IPS-11a (cell line): ENCODE measurements at regions not wholly inside any gene's neighbourhood (a gene's known extent, or its start where the extent isn't known, plus 50 kb on each side); places are given as distances from the start of the nearest gene placed in this dataset.
"Not testable (repeated sequence)": the region's sequence is repeated elsewhere in the genome, so short reads cannot be mapped to it uniquely, and the experiment has no call there.

ENCODE experiments used
- H3K4me3 ChIP-seq: one replicate; pipeline ENCODE4 v1.5.1; 2013; ENCODE audit warnings: low read depth, low read length, control low read depth

- no peak overlapping the region for H3K4me3 ChIP-seq
Measured at GRCh38 chr12:107144441-107144840, 51.1 kb upstream of the CRY1 start.

DNA sequence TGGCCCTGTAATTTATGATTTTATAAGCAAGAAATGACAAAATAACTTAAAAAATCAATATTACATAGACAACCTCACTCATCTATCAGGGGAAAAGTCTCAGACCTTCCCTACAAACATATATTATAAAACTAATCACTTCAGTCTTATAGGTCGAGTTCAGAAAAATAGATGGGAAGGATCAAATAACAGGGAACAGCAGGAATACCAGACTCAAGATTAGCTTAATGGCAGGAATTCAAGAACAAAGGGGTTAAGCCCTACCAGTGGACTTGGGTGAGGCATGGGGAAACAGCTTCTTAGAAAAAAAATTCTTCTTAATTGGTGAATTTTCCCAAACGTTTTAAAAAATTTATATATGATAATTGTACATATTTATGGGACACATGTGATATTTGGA lies 51.6 kb upstream of the CRY1 start:
- H3K4me3 ChIP-seq: no peak overlapping the region

DNA sequence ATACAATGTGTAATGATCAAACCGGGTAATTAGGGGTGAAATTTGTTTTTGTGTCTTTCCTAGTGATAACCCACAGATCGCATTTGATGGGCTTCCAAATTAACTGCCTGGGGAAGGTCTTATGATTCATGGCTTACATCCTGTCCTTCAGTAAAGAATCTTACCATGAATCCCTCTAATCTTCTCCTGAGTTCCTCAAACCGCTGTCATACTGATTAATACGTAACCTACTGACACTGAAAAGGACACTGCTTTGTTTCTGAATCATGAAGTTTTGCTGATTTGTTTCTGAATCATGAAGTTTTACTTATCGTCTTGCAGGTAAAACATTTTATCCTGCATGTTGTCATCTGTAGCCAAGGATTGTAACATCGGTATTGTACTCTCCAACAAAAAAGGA lies 52.0 kb upstream of the CRY1 start:
- H3K4me3 ChIP-seq: no peak overlapping the region

GRCh38 chr12:107148107-107148506 lies 54.8 kb upstream of the CRY1 start:
- H3K4me3 ChIP-seq: no peak overlapping the region

DNA sequence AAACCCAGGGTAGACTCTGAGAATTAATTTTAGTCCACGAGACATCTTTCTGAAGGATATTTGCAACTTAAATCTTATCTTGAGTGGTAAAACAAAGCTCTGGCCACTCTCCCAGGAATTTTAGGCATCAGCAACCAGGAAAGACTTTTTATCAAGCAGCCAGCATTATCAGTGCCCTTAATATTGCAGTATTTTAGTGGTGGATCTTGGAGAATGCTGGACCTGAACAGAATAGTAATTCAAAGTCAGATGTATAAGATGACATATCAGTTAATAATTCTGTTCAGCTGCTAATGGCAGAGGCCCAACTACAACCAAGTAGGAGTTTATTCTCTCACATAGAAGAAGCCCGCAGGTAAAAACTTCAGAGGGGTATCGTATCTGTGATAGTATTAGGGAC lies 59.0 kb upstream of the CRY1 start:
- H3K4me3 ChIP-seq: no peak overlapping the region

DNA sequence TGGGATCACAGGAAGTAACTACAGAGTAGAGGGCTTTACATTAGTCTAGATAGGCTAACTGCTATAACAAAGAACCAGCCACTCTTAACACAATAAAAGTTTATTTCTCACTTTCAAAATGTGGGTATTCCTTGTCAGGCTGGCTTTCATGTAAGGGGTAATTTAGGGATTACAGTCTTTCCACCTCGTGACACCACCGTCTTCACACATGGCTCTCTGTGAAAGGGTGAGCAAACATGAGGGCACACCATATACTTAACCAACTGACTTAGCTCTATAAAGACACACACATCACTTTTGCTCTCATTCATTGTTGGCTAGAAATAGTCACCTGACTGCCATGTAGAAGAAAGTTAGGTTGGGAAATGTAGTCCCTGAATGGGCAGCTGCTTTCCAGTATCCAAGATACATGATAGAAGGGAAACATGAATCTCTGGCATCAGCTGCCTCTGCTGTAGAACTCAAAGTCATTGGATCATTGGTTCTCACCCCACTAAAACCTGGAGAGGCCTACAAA lies 66.1 kb upstream of the CRY1 start:
- no peak overlapping the region for H3K4me3 ChIP-seq

DNA sequence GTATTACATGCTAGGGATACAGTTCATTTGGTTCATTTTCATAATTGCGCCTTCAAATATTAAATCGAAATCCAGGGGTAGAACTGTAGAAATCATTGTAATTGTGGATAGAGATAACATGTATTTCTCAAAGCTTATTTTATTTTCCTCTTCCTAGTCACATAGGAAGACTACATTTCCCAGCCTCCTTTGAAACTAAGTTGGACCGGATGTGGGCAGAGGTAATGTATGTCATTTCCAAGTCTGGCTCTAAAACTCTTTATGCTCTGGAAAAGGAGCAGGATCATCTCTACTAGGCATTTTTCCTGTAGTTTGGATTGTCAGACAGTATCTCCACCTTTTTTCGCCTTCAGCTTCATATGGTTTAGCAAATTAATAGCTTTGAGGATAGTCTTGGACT lies 70.1 kb upstream of the CRY1 start:
- no peak overlapping the region for H3K4me3 ChIP-seq

DNA sequence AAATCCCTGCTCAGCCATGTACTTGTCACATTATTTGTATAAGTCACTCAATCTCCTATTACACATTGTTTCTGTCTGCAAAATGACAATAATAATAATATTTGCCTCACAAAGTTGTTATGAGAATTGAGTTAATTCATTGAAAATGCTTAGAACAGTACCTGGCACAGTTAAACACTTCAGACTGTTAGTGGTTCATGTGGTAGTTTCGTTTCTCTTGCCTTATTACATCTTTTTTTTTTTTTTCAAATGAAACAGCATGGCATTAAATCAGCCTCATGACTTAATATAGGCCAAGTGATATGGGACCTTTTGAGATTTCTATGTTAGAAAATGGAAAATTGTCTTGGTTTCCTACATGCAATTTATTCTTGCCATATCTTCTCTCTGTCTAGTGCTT lies 71.0 kb upstream of the CRY1 start:
- H3K4me3 ChIP-seq: no peak overlapping the region

- no peak overlapping the region for H3K4me3 ChIP-seq
Measured at GRCh38 chr12:107165581-107165980, 72.2 kb upstream of the CRY1 start.

DNA sequence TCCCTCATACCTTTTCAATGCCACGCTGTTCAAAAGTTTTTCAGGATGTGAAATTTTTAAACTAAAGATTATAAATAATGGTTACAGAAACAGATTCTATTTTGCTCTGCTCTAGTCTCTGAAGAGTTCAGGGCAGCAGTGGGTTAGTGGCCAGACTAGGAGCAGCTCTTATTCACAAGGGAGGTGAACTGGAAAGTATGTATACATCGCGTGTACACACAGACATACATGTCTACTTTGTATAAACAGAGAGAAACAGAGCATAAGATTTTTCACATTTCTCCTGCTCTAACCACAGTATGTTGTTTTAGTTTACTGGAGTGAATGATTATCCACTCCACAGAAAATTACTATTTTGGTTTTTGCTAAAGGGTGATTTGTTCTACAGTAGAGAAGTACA lies 74.4 kb upstream of the CRY1 start:
- H3K4me3 ChIP-seq: no peak overlapping the region

DNA sequence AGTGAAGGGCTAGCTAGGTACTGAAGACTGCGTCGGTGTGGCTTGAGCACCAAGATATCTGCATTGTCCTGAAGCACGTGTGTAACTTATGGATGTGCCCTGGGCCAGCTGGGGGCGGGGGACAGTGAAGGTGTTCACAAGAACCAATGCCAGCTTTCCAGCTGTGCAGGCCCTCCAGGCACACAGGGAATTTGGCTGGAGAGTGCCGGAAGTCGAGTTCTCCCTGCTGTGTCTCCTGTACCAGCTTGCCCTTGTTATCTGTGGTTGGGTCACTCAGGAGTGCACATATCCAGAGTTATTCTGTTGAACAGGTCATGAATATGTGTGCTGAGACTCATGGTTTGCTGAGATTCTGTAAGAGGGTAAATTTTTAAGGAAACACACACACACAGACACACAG lies 75.9 kb upstream of the CRY1 start:
- no peak overlapping the region for H3K4me3 ChIP-seq

GRCh38 chr12:107178776-107179175 lies 85.4 kb upstream of the CRY1 start:
- no peak overlapping the region for H3K4me3 ChIP-seq

DNA sequence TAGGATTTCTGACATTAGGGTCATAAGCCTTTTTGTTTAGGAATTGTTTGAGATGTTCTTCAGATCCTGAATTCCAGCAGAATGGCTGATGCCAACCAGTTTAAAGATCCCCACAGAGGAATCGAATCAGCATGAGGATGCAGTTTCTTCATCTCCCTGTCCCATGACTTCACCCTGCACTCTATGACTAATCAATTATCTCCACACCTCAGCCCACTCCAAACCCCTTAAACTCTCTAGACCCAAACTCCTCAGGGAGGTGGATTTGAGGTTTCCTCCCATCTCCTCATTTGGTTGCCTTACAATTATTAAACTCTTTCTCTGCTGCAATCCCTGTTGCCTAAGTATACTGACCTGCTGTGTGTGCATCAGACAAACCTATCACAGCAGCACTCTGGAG lies 86.5 kb upstream of the CRY1 start:
- no peak overlapping the region for H3K4me3 ChIP-seq

DNA sequence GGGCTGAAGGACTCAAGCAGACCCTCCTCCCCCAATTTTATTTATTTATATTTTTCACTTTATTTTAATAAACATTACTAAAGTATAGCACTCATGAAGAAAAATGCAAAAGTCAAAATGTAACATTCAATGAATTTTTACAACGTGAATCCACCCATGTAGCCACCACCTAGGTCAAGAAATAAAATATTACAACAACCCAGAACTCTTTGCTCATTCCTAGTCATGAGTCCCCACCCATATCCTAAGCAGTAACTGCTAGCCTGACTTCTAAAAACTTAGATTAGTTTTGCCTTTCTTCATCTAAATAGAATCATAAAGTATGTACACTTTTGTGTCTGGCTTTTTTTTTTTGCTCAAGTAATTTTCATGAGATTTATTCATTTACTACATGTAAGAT lies 86.9 kb upstream of the CRY1 start:
- no peak overlapping the region for H3K4me3 ChIP-seq

- no peak overlapping the region for H3K4me3 ChIP-seq
Measured at GRCh38 chr12:107184359-107184930, 91.1 kb upstream of the CRY1 start.

- no peak overlapping the region for H3K4me3 ChIP-seq
Measured at GRCh38 chr12:107196681-107197080, 103.3 kb upstream of the CRY1 start.

- H3K4me3 ChIP-seq: no peak overlapping the region
Measured at GRCh38 chr12:107200394-107200793, 107.0 kb upstream of the CRY1 start.

GRCh38 chr12:107207931-107208525 lies 114.7 kb upstream of the CRY1 start:
- H3K4me3 ChIP-seq: no peak overlapping the region

DNA sequence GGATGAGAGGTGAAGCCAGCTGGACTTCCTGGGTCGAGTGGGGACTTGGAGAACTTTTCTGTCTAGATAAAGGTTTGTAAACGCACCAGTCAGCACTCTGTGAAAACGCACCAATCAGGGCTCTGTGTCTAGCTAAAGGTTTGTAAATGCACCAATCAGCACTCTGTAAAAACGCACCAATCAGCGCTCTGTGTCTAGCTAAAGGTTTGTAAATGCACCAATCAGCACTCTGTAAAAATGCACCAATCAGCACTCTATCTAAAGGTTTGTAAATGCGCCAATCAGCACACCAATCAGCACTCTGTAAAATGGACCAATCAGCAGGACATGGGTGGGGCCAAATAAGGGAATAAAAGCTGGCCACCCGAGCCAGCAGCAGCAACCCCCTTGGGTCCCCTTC lies 116.4 kb upstream of the CRY1 start:
- H3K4me3 ChIP-seq: not testable (repeated sequence)

- H3K4me3 ChIP-seq: not testable (repeated sequence)
Measured at GRCh38 chr12:107214373-107214773, 121.0 kb upstream of the CRY1 start.

- H3K4me3 ChIP-seq: not testable (repeated sequence)
Measured at GRCh38 chr12:107216411-107216810, 123.1 kb upstream of the CRY1 start.

DNA sequence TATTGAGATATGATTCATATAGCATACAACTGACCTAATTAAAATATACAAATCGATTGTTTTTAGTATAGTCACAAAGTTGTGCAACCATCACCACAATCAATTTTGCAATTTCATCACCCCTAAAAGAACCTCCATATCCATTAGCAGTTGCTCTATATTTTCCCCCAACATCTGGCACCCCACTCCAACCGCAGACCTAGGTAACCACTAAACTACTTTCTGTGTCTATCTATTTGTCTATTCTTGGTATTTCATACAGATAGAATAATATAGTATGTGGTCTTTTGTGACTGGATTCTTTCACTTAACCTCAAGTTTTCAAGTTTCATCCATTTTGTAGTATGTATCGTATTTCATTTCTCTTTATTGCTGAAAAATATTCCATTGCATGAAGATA lies 126.0 kb upstream of the CRY1 start:
- no peak overlapping the region for H3K4me3 ChIP-seq

DNA sequence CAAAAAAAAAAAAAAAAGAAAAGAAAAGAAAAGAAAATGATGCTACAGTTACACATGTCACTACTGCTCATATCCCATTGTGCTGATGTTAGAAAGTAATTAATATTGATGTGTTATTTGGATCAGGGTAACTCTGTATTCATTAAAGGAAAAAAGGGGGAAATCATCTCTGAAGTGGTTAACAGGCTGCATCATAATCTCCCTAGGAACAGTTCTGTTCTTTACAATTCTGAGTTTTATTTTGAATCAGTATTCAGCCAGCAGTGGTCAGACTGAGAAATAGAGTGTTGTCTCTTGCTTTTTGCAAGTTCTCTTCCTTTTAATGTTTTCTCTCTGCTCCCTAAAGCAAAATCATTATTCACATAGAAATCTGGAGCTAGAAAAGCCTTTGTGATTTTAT lies 128.6 kb upstream of the CRY1 start:
- H3K4me3 ChIP-seq: no peak overlapping the region
